CD4-positive, alpha-beta T cell treated with Interleukin-4 for 1 hour (primary cell): ENCODE measurements at regions not wholly inside any gene's neighbourhood (a gene's known extent, or its start where the extent isn't known, plus 50 kb on each side); places are given as distances from the start of the nearest gene placed in this dataset.

ENCODE experiments used
- DNase-seq, 2 donors: peaks; one replicate each; pipeline ENCODE4 v3.0.0-alpha.2; 2020 to 2022

DNA sequence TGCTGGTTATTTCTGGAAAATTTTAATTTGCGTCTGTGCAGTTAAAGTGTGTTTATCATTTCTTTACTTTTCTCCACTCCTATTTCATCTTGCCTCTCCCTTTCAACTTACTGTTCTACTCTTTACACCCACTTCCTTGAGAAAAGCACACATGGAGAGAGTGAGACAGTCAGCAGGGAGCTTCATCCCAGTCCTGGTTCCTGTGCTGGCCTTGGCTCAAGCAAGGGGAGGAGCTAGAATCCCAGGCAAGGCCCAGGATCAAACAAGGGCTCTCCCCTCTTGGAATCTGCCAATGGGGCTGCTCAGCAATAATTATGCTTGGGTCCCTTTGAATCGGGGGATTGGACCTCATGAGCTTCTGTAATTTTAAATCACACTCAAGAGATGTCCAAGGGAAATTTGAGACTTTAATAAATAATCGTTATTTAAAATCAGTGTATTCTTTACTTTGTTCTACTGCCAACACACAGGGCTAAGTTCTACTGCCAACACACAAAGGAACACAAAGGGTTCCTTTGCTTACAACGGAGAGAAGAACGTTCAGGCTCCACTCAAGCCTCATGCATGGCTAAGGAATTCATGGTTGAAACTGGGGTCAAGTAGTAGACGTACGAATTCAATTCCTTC, 439.3 kb upstream of the DAB2 start:
- no peak for DNase-seq

GRCh38 chr5:39857041-39857440, 432.3 kb upstream of the DAB2 start:
- DNase-seq, result no peak

DNA sequence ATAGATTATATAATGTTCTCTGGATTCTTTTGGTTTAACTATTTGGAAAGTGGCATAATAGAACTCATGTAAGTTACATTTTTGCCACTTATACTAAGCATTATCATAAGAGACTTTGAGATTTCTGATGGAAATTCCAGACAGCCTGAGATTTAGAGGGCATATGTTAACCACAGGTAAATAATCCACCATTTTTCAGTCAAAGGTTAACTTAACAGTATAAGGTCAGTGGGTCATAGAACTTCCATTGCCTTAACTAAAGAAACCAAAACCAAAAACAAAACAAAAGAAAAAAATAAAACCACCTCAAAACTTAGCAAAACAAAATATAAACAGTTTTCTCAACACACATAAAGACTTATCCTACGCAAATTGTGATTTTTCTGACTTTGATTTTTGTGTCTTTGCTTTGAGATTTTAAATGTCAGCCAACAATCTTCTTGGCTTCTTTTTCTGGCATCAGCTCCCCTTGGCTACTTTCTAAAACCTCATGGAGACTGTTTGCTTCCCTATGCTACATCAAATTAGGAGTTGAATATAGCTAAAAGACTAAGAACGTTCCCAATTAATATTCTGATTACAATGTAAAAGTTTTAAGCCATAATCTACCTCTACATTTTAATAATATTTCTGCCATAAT, 430.1 kb upstream of the DAB2 start:
- no peak for DNase-seq

- DNase-seq, result no peak
These were observed 425.5 kb upstream of the DAB2 start for GRCh38 chr5:39850291-39850690.

DNA sequence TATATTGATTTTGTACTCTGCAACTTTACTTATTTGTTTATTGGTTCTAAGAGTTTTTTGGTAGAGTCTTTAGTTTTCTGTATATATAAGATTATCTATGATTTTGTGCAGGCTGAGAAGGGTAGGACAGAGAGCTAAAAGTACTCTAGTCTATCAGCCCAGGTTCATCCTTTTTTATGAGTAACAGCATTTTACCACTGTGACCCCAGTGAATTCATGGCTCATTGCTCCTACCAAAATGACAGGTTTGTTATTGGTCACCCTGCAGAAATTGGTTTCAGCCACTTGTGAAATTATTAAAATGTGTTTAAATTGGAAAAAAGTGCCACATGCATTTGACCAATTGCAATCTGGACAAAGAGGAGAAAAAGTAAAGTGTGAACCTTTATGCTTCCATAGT, 421.4 kb upstream of the DAB2 start:
- DNase-seq, result no peak

DNA sequence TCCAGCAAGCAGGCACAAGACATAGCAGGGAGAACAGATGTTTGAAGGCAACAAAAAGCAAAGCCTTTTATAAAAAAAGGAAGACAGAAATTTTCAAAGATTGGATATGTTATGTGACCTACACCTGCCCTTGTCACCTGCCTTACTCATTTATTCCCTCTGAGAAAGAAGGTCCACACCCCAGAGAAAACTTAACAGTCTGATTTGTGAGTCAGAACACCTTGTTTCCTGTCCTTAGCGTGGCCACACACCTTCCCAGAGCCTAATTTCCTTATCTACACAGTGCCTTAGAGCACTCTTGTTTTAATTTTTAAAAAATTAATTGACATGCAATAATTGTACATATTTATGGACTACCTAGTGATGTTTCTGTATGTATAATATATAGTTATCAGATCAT, 419.0 kb upstream of the DAB2 start:
- DNase-seq, result no peak

- DNase-seq, result no peak
These were observed 410.6 kb upstream of the DAB2 start for GRCh38 chr5:39835371-39835770.

DNA sequence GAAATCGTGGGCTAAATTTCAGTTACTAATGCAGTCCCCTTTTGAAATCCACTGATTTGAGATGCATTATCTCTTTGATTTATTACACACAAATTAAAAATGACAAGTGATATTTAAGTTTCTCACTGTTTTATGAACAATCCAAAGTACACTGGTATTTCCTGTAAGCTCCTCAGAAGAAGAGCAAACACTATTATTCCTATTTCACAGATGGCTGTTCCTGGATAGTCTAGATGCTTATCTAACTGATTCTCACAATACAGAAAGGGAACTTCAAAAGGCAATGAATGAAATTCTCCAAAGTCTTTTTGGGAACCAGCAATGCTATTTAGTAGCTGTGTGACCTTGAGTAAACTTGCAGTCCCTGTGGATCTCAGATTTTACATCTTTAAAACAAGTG, 404.7 kb upstream of the DAB2 start:
- DNase-seq, result no peak

- no peak for DNase-seq
These were observed 401.3 kb upstream of the DAB2 start for GRCh38 chr5:39826051-39826450.

DNA sequence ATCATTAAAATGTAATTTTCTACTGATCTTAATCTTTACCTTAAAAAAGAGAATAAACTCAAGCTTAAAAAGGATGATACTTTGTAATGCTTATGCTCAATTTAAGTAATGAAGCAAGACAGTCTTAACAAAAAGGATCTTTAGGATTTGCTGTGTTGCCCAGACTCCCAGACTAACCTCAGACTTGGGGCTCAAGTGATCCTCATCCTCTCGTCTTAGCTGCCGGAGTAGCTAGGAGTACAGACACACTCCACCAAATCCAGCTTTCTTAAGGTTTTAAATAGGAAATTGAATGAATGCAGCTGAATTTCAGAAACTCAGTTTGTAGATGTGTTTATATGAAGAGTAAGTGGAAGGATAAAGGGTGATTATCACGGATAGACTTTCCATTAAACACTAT, 400.5 kb upstream of the DAB2 start:
- no peak for DNase-seq

GRCh38 chr5:39822020-39822419, 397.2 kb upstream of the DAB2 start:
- no peak for DNase-seq

- DNase-seq, result no peak
These were observed 392.1 kb upstream of the DAB2 start for GRCh38 chr5:39816866-39817265.

DNA sequence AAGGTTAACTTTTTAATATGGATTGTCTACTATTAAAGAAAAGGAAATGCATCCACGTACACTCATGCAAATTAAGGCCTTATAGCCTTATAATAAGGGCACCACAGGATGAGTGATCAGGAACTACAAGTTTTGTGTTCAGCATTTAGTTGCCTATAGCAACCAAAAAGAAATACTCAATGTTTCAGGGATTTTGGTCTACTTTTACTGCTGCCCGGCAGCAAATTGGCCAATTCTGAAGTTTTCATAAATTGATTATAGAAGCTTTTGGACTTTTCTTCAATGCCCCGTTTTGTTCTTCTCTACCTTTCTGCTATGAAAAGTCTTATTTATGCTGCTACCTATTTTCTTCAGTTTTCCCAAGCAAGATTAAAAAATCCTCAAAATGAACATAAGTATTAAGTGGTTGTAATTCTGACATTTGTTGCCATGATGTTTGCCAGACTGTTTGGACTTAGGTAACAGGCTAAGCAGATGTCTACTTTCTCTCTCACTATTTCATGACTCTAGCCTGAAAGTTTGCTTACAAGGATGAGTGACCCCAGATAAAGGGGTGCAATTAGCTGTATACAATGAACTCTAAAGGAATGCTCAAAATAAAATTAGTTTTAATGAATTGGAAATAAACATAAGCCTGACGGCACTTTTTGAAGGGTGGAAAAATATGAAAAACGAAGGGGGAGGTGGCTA, 391.5 kb upstream of the DAB2 start:
- no peak for DNase-seq

DNA sequence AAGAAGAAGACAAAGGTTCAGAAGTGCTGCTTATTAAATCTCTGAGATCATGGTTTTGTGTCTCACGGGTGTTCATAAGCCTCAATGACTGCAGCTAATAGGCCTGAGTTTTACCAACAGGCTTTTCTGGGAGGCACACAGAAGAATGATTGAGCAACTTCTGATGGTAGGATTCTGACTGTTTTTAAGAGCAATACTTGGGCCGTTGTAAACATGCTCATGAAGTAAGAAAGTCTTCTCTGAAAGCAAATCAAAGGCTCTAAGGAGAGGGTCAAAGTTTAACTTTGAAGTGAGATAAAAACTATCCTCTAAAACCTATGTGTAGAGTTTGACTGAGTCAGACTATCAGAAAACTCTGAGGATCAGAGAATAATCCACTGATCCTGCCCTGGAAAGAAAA, 390.9 kb upstream of the DAB2 start:
- no peak for DNase-seq

GRCh38 chr5:39811381-39811780, 386.6 kb upstream of the DAB2 start:
- no peak for DNase-seq

GRCh38 chr5:39808656-39809055, 383.9 kb upstream of the DAB2 start:
- DNase-seq, result no peak

- no peak for DNase-seq
These were observed 376.5 kb upstream of the DAB2 start for GRCh38 chr5:39801306-39801705.

DNA sequence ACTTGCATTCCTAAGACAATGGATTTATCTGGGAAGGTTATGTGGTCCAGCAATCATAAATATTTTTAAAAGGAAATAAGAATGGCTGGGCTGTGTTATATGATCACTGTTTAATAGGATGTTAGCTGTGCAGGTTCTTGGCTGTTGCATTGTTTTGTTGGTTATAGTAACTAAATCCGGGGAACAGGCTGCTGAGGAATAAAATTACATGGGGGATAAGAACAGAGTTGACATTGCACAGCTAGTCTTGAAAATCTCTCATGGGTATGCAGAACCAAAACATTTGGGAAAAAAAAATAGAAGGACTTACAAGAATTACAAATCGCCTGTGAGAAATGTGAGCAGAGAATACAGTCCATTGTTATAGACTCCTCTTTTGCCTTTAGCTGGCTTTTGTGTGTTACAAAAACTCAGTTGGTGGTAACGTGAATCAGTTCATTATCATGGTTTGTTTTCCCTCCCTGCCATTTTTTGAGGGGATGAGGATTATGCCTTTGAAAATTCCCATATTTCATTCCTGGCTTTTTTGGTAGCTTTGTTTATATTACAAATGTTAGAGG, 375.3 kb upstream of the DAB2 start:
- DNase-seq, result no peak

DNA sequence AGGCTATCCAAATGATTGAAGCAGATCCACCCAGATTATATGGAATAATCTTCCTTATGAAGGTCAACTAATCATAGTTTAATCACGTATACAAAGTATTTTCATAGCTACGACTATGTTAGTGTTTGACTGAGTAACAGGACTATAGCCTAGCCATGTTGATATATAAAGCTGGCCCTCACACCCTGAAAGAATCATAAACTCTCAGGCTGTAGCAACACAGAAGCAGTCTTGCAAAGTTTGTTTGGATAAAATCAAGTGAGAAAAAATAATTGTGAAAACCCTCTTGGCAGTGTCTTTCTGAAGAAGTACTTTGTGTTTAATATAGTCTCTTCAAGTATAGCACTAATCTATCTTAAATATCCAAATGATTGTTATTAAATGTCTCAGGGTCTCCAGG, 374.5 kb upstream of the DAB2 start:
- DNase-seq, result no peak

DNA sequence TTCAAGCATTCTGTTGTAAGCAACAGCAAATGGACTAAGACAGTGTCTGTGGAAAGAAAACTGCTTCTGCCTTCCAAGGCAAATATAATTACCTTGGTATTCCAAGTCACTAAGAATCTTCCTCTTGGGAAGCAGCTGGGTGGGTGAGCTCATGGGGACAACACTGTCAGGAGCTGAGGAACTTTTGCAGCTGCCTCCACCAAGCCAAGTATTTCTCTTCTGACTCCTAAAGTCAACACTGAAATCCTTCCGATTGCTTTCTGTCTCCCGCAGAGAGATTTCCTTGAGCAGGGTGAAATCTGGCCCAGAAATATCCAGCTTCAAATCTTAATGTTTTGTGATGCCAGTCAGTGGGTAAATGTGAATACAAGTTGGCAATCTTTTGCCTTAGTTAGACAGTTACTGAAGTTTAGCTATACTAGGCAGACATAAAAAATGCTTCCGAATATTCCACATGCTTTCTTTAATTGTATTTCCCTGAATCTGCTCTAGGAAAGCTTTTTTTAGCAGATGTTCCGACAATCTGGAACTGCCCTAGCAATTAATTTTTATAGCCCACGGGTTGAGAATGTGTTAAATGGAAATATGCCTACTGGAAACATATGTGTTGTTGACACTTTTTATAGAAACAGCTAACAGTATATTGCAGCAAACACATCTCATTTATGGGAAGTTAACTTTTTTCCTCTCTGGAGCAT, 369.9 kb upstream of the DAB2 start:
- no peak for DNase-seq

- DNase-seq, result no peak
These were observed 360.6 kb upstream of the DAB2 start for GRCh38 chr5:39785410-39785809.

DNA sequence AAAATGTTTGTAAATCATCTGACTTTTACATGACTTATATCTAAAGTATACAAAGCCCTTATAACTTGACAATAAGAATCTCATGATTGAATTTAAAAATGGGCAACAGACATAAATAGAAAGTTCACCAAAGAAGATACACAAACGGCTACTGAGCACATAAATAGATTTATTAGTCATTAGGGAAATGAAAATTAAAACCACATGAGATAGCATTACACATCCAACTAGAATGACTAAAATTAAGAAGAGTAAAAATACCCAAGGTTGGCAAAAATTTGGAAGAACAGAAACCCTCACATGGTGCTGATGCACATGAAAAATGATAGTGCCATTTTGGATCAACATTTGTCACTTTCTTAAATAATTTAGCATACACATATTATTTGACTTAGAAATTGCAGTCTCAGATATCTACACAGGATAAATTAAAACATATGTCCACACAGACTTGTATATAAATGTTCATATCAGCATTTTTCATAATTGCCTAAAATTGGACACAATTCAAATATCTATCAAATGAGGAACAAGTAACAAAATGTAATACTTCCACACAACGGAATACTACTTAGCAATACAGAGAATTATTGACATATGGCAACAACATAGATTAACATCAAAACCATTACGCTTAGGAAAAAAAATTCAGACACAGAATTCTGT, 359.1 kb upstream of the DAB2 start:
- no peak for DNase-seq

- DNase-seq, result no peak
These were observed 355.6 kb upstream of the DAB2 start for GRCh38 chr5:39780347-39780746.
